ENCODE measurements at regions not wholly inside any gene's neighbourhood (a gene's known extent, or its start where the extent isn't known, plus 50 kb on each side); places are given as distances from the start of the nearest gene placed in this dataset.
"Not testable (repeated sequence)": the region's sequence is repeated elsewhere in the genome, so short reads cannot be mapped to it uniquely, and the experiment has no call there.

DNA sequence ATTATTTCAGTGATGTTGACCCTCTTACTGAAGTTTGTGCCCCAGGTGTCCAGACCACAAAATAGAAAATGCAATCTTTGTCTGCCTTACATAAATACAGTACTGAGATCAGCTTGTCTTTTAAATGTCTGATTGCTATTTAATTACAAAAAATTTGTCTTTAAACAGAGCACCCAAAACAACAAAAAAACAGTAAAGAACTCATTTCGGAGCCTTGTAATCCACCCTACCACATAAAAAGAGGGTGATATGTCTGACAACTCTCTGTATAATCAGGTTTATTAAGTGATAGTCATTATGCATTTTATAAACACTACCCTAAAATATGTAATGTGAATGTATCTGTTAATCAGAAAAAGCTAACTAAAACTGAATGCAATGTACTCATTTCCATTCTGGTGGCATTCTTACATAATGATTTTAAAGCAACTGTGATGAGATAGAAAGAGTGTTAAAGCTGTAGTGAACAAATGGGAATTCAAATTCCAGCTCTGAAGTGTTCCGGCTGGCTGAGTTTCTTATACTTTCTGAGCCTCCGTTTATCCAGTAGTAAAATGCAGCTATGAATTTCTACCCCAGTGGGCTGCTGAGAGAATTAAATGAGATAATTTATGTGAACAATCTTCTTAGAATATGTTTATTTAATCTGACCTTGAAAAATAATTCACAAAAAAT is 486.6 kb downstream of the USP25 start:
- no peak for DNase-seq

- DNase-seq: no peak
Observed at GRCh38 chr21:16218682-16219343, 489.0 kb downstream of the USP25 start.

- not testable (repeated sequence) for DNase-seq
Observed at GRCh38 chr21:16224756-16225155, 495.0 kb downstream of the USP25 start.

DNA sequence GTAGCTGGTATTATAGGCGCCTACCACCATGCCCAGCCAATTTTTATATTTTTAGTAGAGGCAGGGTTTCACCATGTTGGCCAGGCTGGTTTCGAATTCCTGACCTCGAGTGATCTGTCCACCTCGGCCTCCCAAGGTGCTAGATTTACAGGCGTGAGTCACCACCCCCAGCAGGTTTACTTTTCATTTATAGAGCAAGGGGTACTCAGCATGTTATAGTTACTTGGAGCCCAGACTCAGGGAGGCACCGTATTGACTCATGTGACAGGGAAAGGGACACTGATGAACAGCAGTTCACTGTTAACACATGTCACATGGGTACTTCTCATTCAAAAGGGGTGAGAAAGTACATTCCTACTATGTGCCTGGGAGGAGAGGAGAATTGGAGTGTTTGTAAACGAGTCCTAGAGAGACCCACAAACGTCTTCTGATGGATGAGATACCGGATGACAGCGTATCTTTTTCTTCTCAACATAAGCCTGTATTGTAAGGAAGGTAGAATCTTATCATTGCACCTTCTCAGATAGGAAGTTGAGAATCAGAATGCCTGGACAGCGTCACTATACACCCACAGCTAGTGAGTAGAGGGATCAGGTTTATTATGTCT is 510.0 kb downstream of the USP25 start:
- DNase-seq: no peak

- DNase-seq: no peak
Observed at GRCh38 chr21:16241016-16241415, 511.2 kb downstream of the USP25 start.

DNA sequence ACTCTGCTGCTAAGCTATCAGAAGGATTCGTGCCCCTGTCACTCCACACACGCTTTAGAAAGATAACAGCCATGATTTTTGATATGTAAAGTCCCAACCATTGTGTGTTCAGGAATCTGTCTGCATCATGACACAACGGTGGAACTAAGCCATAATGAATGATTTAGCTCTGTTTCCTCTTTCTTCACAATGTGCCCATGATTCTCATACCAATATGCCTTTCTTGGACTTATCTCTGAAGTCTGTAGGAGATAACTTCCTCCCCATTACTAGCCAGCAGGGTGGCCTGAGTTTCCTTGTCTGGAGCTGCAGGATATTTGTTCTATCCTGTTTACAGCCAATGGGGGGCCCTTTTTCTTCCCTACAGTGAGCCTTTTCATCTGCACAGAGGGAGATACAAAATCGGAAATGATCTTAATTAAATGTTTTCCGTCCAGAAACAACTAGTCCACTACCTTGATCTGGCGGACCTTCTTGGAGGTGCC is 511.7 kb downstream of the USP25 start:
- no peak for DNase-seq

GRCh38 chr21:16243396-16243795 is 513.6 kb downstream of the USP25 start:
- no peak for DNase-seq

DNA sequence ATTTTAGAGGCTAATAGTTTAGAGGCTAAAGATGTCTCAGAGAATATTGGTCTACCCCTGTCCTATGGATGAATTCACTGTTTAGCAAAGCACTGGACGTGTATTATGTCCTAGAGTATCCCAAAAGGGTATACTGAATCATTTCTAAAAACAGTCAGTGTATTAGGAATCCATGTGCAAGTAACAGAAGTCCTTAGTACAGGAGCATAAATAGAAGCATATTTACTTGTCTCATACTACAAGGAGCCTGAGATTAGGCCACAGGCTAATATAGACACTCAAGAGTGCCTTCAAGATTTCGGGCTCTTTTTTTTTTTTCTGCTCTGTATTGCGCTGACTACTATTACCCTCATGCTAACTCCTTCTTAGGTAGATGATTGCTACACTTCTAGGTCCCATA is 518.9 kb downstream of the USP25 start:
- DNase-seq: no peak

DNA sequence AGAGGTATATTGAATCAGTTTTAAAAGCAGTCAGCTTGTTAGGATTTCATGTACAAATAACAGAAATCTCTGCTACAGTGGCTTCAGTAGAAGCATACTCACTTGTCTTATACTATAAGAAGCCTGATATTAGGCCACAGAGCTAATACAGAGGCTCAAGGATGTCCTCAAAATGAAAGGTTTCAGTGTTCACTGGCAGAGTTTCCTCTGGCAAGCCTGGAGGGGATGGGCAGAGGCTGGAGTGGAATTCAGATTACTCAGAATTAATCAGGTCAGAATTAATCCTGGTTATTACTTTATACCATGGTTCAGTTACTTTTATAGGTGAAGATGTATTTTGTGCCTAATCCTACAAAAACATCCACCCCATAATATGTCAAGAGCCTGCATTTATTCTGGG is 520.5 kb downstream of the USP25 start:
- peak in 7 of 51 donors; percentile 1 to 24 (median 6) for DNase-seq

DNA sequence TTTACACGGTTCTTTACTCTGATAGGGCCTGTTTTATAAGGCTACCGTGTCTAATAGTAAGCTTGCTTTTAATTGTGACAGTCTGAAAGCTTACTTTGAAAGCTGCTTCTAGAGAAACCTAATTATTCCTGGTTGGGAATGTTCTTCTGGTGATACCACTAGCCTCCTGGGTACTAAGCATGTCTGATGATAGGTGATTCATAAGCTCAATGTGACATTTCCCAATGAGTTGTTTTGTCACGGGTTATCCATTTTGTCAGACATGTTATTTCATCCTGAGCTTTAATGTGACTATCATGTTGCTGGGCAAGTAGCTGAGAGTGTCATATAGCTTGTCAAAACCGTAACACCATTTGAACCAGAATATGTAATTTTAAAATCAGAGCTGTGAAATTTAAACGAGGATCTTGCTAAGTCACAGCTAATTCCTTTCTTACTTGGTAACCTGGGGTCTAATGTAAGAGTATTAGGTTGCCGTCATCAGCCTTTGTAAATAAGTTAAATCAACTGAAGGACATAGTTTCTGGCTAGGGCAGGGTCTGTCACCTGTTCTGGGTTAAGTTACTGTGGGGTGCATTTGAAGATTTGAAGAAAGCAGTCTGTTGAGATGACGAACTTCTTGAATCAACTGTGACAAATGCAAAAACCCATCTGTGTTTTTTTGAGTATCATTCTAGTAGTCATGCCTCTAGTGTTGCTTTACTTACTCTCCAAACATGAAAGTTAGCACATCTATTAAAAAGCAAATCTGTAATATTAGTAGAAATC is 529.2 kb downstream of the USP25 start:
- DNase-seq: no peak

- DNase-seq: no peak
Observed at GRCh38 chr21:16262091-16262490, 532.3 kb downstream of the USP25 start.

GRCh38 chr21:16264319-16264718 is 534.5 kb downstream of the USP25 start:
- no peak for DNase-seq

DNA sequence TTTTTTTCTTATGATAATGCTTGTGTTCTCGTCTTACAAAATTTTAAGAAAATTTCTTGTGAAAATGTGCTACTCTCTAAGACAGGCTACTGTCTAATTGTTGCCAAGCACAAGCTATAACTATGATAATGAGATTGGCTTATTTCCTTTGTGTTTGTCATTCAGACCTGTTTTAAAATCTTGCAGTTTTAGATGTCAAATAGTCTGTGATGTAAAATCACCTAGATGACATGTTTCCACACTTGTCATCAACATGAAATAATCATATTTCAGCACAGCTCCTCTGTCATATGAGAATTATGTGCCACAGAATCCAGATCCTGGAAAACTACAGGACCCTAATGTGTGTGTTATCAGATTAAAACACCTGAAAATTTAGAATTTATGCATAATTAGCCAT is 539.7 kb downstream of the USP25 start:
- DNase-seq: no peak

GRCh38 chr21:16279731-16280581 is 550.2 kb downstream of the USP25 start:
- DNase-seq: peak in 36 of 51 donors; percentile 8 to 90 (median 50)

- DNase-seq: peak in 1 of 51 donors; percentile 75
Observed at GRCh38 chr21:16280686-16281091, 550.9 kb downstream of the USP25 start.

- DNase-seq: no peak
Observed at GRCh38 chr21:16283516-16283915, 553.7 kb downstream of the USP25 start.

GRCh38 chr21:16285605-16286126 is 555.9 kb downstream of the USP25 start:
- DNase-seq: peak in 4 of 51 donors; percentile 9 to 55 (median 20)

DNA sequence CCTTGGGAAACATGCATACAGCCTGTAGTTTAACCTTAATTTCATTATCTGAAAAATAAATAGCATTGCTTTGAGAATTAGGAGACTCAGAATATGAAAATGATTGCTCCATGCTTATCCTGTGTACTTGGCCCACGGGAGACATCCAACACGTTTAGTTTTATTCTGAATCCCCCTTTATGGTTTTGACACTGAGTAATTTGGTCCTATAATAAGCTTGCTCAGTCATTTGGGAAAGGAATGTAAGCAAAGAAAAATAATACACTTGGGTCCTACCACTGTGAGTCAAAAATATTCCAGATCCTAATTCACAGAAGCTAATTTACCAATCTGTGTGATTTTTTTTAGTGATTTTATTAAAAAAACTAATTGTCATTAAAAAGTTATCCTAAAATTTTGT is 557.3 kb downstream of the USP25 start:
- DNase-seq: no peak

DNA sequence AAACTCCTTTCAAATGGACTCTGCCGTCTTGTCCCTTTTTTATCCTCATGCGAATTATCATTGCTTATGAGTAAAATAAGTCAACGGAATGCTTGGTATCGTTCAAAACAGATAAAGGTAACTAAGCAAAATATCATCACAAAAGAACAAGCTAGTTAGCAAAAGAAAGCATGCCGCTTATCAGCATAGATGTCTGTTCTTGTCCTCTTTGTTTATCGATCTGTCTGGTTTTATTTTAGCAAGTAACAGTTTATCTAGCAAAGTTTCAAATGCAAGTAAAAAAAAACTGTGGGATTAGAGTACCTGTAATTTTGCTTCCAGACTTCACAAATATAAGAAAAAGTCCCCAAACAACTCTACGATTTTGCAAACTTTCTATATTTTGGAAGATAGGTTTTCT is 561.5 kb downstream of the USP25 start:
- DNase-seq: no peak

DNA sequence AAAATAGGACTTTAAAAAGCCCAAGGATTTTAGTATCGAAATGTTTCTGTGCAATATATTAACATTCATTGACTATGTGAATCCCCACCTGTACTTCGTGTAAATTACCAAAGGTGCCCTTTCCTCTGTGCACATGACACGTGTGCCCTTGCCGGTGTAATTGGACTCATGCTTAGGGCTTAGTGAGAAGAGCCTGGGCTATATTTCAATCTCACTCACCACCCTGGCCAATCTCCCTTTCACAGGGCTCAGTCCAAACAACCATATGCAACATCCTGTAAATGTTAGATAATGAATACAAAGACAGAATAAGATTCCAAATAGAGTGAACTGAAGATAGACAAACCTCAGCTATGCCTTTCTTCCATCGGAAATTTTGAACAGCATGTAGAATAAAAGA is 564.3 kb downstream of the USP25 start:
- DNase-seq: no peak

GRCh38 chr21:16302851-16303282 is 573.1 kb downstream of the USP25 start:
- DNase-seq: peak in 21 of 51 donors; percentile 14 to 76 (median 32)
